ENCODE measurements at regions not wholly inside any gene's neighbourhood (a gene's known extent, or its start where the extent isn't known, plus 50 kb on each side); places are given as distances from the start of the nearest gene placed in this dataset.

- TF ChIP-seq, protein P1, sequence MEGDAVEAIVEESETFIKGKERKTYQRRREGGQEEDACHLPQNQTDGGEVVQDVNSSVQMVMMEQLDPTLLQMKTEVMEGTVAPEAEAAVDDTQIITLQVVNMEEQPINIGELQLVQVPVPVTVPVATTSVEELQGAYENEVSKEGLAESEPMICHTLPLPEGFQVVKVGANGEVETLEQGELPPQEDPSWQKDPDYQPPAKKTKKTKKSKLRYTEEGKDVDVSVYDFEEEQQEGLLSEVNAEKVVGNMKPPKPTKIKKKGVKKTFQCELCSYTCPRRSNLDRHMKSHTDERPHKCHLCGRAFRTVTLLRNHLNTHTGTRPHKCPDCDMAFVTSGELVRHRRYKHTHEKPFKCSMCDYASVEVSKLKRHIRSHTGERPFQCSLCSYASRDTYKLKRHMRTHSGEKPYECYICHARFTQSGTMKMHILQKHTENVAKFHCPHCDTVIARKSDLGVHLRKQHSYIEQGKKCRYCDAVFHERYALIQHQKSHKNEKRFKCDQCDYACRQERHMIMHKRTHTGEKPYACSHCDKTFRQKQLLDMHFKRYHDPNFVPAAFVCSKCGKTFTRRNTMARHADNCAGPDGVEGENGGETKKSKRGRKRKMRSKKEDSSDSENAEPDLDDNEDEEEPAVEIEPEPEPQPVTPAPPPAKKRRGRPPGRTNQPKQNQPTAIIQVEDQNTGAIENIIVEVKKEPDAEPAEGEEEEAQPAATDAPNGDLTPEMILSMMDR (IDR thresholded peaks at IDR 0.05; ENCODE audit: low read length): no peak
- no peak for TF ChIP-seq EZH2 (optimal IDR thresholded peaks at IDR 0.05; ENCODE audit: low read depth, low read length)
These were observed 365.5 kb downstream of the RAB28 start for GRCh38 chr4:13118633-13119032.
